ENCODE measurements at regions not wholly inside any gene's neighbourhood (a gene's known extent, or its start where the extent isn't known, plus 50 kb on each side); places are given as distances from the start of the nearest gene placed in this dataset.
"Not testable (repeated sequence)": the region's sequence is repeated elsewhere in the genome, so short reads cannot be mapped to it uniquely, and the experiment has no call there.

- DNase-seq = no peak
Observed at GRCh38 chr6:84581494-84582259, 182.7 kb downstream of the TBX18 start.

GRCh38 chr6:84579404-84579803 is 185.0 kb downstream of the TBX18 start:
- no peak for DNase-seq

- no peak for DNase-seq
Observed at GRCh38 chr6:84576029-84576428, 188.4 kb downstream of the TBX18 start.

- DNase-seq = no peak
Observed at GRCh38 chr6:84575264-84575663, 189.1 kb downstream of the TBX18 start.

DNA sequence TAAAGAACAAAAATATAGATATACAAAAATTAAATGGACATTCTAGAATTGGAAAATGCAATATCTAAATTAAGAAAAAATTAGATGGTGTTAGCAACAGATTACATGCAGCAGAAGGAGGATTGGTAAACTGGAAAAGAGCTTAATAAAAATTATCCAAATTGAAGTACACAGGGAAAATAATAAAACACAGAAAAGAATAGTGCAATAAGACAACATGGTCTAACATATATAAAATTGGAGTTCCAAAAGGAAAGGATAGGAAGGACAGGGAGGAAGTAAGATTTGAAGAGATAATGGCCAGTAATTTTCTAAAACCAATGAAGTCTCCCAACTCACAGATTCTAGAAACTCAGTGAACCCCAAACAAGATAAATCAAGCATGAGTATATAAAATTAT is 194.5 kb downstream of the TBX18 start:
- DNase-seq = no peak

DNA sequence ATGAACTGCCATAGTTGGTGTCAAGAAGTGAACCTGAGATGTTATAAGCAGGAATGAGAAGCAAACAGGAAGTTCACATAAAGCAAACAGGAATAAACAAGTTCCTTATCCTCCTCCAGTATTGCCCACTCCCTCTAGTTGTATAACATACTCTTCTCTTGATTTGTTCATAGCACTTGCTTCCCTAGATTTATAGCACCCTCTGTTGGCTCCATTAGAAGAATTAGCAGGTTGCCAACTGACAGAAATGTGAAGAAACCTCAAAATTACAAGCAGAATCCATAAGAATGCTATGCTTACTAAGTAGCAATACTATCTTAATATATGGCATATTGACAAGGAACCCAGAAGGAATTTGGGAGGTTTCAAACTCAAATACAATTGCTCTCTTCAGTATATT is 195.4 kb downstream of the TBX18 start:
- DNase-seq = peak; percentile 4

GRCh38 chr6:84565718-84566117 is 198.7 kb downstream of the TBX18 start:
- not testable (repeated sequence) for DNase-seq

DNA sequence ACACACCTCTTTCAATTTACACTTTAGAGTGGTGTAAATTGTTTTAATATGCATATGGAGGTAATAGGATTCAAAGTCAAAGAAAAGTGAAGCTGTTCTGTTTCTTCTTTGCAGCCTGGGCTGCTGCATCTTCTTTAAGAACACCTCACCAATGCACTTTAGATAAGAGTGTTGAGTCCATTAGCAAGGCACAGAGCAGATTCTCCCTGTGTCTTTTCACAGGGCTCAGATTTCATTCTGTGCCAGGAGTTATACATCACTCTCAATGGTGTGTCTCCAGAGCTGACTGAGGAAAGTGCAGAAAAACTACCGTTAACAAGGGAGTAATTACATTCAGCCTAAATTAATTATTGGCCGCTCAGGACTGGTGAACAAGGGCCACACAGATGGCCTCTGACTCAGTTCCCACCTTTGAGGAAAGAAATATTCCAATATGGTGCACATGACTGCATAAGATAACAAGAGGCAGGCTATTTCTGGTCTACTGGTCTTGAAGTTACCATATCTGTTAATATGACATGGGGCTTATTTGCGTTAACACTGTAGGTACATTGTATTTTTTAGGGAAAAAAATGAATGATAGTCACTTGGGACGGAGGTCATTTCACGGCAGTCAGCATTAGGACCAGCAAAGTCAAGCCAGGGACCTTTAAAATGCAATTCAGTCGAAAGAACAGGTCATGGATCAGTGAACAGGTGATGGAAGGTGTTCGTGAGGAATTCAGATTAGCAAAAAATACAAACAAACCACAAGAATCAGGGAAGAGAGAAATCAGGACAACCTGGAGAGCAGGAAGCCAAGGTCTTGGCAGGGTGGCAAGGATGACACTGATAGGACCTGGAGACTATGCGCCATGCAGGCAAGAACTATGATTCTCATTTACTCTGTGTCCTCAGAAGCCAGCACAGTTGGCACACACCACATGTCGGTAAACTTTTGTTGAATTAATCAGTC is 203.7 kb downstream of the TBX18 start:
- DNase-seq = peak; percentile 28

DNA sequence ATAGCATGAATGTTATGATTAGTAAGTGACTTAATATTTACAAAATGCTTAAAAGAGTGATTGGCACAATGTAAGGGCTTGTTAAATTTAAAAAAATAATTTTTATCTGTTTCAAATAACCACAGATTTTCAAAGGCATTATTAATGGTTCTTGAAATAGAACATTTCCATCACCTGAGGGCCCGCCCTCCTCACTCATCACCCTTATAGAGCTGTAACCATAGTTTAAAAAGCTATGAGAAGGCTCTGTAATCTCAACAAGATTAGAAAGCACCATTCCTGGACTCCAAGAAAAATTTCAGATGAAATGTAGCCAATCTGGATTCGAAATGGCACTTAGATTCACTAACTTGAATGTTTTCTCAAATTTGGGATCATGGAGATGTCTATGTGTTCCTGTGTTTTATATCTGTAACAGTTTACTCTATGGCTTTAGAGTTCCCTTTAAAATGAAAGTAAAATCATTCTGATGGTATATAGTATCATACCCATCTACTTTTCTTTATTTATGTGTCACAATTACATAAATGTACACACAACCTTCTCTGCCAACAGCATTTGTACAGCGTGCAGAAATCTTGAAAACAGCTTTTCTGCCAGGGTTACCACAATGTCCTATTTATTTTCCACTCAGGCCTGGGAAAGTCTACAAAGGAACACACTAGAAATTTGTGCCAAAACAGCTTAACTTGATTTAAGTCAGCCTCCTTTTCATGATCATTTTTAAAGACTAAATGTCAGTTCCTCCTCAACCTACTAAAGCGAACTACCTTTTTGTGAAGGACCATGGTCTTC is 207.7 kb downstream of the TBX18 start:
- no peak for DNase-seq

DNA sequence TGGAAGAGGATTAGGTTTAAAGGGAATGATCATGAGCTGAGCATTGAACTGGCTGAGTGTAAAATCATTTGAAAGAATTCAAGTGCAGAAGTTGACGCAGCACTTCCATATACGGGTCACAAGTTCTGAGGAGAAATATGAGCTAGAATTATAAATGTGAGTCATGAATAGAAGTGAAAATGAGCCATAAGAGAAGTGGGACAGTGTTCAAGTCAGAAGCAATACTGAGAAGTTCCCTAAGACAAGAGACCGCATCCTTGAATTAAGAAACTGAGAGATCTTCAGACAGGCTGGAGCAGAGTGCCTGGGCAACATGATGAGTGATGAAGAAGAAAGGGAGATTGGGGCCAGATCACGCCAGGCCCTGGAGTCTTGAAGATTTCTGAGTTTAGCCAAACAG is 209.7 kb downstream of the TBX18 start:
- no peak for DNase-seq

DNA sequence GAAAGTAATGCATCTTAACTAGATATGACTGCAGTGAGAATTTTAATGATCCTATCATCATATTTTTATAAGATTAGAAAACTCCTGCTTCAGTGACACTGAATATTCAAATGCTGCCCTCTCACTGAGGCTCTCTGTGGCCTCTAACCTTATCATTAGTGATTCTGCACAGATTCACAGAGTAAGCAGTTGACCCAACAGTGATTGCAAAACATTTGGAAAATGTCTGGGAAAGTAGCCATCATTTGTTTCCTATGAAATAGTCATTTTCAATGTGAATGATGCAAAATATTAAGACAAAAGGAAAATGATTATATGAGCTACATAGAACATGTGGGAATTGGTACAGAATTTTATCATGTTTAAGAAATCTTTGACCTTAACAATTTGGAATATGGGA is 210.3 kb downstream of the TBX18 start:
- no peak for DNase-seq

- DNase-seq = no peak
Observed at GRCh38 chr6:84553527-84553926, 210.9 kb downstream of the TBX18 start.

- no peak for DNase-seq
Observed at GRCh38 chr6:84551797-84552196, 212.6 kb downstream of the TBX18 start.

- DNase-seq = no peak
Observed at GRCh38 chr6:84549917-84550316, 214.5 kb downstream of the TBX18 start.

- DNase-seq = no peak
Observed at GRCh38 chr6:84547341-84547801, 217.0 kb downstream of the TBX18 start.

GRCh38 chr6:84546427-84546914 is 217.9 kb downstream of the TBX18 start:
- no peak for DNase-seq

DNA sequence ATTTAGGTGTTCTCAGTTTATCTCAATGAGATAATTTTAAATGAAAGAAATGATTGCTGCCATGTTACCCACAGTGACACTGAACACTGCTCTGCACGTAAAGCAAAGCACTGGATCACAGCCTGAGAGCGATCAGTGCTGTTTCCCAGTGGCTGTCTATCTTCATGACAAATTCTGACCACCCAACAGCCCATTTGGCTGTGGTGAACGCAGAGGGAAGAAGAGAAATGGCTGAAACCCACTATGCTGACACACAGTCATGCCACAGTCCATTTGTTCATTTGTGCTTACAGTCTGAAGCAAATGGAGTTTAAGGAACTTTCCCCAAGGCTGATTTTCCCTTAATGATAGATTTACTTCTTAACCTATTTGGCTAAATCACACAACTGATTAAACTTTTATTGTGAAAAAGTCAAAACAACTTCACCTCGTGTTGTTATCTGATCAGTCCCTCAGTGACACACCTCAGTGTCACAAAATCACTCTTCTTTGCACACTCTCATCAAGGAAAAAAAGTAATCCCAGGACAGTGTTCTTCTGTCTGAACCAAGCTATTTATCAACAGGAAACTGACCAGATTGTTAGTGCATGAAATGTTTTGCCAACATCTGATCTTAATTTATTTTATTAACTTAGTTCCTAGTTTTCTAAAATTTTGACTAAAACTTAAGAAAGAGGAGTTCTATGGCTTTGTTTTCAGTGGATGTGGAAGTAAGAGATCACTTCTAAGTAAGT is 225.1 kb downstream of the TBX18 start:
- no peak for DNase-seq

DNA sequence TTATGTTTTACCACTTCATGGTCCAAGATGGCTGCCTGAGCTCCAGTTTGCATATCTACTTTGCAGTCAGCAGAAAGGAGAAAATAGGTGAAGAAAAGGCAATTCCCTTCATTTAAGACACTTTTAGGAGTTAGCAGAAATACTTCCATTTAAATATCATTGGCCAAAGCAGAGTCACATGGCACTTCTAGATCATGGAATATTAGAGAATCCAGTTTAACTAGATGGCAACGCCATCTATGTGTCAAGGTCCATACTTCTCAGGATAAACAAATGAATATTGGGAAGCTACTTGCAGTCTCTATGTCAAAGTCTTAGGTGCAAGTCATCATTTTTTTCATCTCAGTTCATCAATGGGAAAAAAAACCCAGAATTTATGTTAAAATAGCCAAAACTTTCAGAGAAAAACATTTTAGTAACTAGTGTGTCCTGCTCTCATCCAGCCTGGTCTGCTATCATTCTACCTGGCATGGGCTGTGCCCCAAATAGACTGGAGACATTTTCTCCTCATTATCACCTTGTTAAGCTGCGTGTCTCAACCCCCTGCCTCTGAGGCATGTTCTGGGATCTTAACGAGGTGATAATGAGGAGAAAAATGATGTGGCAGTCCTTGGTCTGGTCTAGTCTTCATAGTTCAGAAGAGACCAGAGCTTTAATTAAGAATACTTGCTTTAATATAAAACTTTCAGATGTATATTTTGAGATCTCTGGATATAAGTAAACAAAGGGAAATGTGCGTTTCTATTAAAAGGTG is 227.3 kb downstream of the TBX18 start:
- no peak for DNase-seq

- DNase-seq = no peak
Observed at GRCh38 chr6:84528201-84528600, 236.2 kb downstream of the TBX18 start.

DNA sequence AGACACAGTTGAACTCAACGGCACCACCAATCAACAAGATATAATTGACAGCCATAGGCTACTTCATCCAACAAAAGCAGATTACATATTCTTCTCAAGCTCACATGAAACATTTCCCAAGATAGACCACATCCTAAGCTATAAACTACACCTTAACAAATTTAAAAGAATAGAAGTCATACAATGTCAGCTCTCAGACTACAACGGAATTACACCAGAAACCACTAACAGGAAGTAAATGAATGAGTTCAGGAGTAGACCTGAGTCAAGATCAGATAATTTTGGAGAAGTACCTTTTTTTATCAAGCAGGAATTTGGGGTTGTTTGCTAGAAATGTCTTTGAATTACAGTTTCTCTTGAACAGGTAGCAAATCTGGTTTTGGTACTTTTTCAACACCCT is 237.8 kb downstream of the TBX18 start:
- DNase-seq = no peak

All from renal pelvis (tissue), 1 donor.